COLO668 (cell line): ENCODE measurements at regions not wholly inside any gene's neighbourhood (a gene's known extent, or its start where the extent isn't known, plus 50 kb on each side); places are given as distances from the start of the nearest gene placed in this dataset.
"Not testable (repeated sequence)": the region's sequence is repeated elsewhere in the genome, so short reads cannot be mapped to it uniquely, and the experiment has no call there.

ENCODE experiments used
- DNase-seq: peaks from one replicate; lab custom pipeline; 2025; ENCODE audit not compliant: unreplicated experiment; lab: John Stamatoyannopoulos, UW

GRCh38 chr16:86949116-86949515 is 368.1 kb downstream of the C16orf95 start:
- DNase-seq: peak; percentile 8

- DNase-seq: no peak
Observed at GRCh38 chr16:86949630-86950029, 367.6 kb downstream of the C16orf95 start.

- no peak for DNase-seq
Observed at GRCh38 chr16:86951041-86951822, 366.0 kb downstream of the C16orf95 start.

DNA sequence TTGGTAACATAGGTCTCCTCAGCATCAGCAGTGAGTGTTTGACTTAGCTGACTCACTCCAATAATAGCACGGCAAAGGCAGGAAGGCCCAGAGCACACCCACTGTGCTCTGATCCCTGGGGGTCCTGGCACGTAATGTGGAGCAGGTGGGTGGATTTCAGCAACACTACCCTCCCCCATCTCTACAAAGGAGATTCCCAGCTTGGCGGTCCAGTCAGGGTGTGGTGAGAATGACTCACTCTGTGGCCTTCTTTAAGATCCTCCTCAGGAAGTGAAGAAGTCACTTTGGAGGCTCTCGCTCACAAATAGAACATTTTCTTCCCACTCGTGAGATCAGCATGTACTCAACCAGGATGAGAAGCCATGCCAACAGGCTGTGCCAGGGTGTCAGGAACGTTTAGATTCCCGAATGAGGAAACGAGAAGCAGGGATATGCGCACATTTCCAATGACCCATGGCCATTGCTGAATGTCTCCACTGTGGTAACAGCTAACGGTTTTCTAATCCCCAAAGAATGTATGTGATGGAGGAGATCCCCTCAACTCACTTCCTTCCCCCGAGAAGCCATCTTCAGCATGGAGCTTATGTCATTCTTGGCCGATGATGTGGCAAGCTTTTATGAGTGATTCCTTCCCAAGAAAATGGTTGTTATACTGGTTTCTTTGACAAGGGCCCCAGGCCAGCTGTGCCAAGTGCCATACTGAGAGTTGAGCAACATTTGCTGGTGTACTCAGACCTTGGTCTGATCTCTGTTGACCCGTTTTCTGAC is 365.2 kb downstream of the C16orf95 start:
- DNase-seq: no peak

DNA sequence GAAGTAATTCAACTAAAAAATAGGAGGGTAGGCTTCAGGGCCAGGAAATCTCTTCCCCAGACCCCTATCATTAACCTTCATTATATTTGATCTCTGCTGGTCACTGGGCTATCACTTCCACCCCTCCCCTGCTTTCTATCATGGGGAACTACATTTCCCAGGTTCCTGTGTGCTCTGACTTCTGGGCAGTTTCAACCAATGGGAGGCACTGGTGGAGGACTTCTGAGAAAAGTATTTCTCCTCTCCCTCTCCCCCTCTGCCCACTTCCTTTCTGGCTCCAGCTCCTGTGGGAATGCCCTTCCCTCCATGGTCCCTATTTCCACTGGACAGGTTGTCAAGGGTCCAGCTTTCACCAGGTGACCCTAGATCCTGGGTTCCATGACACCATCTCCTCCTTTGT is 364.4 kb downstream of the C16orf95 start:
- DNase-seq: no peak

DNA sequence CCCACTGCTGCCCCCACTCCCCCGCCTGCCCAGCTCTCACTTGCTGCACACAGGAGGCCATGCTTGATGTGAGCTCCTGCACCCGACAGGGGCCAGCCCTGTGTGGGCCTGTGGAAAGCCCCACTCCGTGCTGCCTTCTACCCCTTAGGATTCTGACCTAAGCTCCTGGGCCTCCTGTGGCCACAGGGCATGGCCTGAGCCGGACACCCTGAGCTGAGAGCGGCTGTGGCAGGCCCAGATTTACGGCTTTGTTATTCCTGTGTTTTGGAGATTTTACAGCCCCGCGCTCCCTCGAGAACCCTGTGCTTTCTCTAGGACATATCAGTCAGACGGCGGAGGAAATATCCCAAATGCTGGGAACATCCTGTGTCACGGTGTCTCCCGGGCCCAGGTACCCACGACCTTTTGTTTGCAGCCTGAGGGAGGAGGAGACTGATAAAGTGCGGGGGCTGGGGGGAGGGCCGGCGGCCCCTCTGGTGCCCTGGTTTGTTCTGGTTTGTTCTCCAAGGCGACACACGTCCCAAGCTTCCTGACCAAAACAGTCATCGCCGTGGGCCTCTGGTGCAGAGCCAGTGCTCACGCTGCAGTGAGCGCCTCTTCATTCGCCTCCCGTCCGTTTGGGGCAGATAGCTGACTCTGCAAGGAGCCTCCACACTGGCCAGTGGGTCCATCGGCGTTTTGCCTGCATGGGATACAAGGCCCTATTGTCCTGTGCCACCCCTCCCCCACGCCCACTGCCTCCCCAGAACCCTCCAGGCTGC is 363.4 kb downstream of the C16orf95 start:
- no peak for DNase-seq

- DNase-seq: no peak
Observed at GRCh38 chr16:86955136-86955855, 361.9 kb downstream of the C16orf95 start.

- no peak for DNase-seq
Observed at GRCh38 chr16:86956437-86956836, 360.8 kb downstream of the C16orf95 start.

DNA sequence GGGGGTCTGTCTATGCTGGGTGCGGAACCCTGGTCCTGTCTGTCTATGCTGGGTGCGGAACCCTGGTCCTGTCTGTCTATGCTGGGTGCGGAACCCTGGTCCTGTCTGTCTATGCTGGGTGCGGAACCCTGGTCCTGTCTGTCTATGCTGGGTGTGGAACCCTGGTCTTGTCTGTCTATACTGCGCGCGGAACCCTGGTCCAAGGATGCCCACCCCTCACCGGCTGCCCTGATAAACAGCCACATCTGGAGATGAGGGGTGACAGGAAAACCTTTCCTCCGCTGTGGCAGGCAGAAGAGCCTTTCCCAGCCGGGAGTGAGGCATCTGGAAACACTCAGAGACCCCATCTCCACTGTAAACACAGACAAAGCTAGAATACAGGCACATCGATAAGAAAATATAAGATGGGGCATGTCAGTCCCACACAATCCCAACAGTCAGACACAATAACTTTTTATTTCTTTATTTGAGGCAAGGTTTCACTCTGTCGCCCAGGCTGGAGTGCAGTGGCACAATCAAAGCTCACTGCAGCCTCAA is 359.5 kb downstream of the C16orf95 start:
- not testable (repeated sequence) for DNase-seq

DNA sequence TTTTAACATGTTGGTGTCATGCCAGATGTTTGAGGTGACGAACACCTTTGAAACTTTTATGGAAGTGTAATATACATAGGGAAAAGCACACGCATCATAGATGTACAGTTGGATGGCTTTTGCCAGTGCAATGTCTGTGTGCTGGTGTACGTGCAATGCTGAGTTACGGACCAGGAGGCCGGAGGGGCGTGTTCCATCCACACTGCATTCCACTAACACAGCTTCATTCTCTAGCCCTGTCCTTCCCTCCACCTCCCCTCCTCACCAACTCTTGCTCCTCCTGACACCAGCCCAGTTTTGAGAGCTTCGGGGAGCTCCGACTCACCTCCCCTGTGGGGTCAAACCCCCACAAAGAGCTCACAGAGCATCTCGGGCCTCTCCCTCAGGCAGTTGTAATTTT is 358.8 kb downstream of the C16orf95 start:
- DNase-seq: no peak

DNA sequence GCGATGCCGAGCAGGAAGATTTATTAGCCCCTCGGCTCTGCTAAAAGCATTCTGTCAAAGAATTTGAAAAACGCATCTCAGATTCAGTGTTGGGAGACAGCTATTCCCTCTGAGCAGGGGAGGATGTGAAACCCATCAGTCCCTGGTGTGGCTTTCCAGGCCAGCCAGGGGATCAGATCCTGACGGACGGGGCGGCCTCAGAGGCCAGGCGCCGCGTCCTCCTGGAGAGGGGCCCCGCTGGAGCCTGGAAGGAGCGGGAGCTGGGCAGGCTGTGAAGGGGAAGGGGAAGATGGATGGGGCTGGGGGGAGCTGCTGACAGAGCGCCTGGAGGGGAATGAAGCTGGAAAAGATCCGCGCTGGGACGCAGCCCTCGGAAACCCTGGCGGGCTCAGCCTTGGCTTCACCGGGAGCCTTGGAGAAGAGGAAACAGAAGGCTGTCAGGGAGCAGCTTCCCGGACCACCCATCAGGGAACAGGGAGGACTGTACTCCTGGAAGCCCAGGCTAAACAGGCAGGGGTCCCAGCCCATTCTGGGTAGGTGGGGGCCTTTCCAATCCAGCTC is 358.0 kb downstream of the C16orf95 start:
- no peak for DNase-seq

DNA sequence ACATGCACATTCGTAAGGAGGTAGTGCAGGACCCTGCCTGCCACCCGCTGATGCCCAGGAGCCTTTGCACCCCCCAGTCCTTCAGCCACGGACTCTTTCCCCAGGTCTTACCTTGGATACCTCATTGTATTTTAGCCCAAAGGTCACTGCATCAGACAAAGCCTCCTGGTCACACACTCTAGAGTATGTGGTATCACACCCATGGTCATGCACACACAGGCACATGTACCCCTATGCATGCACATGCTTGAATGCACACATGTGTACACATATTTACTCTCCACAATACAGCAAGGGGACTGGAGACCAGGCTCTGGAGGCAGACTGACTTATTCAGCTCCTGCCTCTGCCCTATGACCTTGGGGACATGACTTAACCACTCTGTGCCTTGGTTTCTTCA is 357.5 kb downstream of the C16orf95 start:
- DNase-seq: no peak

DNA sequence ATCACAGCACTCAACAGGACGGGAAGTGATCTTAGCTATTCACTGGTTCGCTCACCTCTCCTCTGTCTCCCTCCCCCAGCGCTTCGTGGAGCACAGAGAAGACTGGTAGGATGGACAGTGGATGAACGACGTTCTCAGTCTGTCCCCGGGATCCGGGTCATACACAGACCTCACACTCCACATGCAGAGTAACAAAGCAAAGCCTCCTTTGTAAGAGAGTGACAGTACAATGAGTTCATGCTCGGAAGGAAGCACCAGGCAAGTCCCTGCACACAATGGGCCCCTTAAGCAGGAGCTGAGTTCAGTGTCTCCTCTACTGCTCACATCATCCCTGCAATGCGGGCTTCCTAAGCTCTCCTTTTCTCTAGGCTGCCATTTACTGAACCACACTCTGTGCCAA is 356.9 kb downstream of the C16orf95 start:
- no peak for DNase-seq

DNA sequence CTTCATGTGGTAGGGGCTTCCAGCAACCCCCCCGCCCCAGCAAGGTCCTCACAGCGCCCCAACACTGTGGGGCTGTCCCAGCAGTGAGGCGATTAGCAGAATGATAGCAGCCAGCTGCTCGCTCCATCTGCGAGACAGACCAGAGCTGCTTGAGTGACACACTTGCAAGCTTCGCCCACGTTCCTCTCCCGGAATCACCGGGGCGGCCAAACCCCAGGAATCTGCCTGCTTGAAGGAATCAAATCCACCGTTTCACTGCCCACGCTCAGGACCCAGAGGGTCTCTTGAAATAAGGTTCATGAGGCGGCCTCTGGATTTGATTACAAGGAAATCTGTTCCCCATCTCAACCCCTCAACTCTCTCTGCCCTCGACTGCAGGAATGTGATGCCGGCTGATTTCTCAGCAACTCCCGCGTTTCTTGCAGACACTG is 356.0 kb downstream of the C16orf95 start:
- DNase-seq: no peak

DNA sequence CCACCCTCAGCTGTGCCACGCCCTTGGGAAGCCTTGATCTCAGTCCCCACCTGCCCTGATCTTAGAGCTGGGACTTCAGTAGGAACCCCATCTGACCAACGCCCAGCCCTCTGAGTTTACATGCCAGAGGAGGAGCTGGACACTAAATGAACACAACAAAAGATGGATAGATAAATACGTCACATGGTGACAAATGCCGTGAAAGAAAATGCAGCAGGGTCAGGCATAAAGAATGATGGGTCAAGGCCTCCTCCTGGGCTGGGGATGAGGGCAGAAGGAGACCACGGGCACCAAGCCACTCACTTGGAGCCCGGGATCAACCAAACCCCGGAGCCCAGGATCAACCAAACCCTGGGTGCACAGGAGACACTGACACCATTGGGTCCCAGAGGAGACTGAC is 354.9 kb downstream of the C16orf95 start:
- DNase-seq: no peak

DNA sequence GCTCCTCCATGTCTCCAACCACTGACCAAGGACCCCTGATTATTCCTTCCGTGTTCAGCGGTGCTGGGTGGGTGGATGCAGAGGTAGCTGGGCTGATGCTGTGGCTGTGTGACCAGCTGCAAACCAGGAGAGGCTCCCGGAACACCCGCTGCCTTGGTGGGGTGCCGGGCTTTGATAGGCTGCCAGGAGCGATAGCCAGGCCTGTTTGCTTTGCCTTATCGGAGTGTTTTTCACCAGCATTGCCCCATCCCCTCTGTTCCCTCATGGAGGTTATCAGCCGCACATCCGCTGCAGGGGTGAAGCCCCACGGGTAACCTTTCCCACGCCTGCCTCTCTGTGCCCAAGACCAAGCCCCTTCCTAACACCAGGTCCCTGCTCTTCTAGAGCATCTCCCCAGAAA is 354.3 kb downstream of the C16orf95 start:
- no peak for DNase-seq

DNA sequence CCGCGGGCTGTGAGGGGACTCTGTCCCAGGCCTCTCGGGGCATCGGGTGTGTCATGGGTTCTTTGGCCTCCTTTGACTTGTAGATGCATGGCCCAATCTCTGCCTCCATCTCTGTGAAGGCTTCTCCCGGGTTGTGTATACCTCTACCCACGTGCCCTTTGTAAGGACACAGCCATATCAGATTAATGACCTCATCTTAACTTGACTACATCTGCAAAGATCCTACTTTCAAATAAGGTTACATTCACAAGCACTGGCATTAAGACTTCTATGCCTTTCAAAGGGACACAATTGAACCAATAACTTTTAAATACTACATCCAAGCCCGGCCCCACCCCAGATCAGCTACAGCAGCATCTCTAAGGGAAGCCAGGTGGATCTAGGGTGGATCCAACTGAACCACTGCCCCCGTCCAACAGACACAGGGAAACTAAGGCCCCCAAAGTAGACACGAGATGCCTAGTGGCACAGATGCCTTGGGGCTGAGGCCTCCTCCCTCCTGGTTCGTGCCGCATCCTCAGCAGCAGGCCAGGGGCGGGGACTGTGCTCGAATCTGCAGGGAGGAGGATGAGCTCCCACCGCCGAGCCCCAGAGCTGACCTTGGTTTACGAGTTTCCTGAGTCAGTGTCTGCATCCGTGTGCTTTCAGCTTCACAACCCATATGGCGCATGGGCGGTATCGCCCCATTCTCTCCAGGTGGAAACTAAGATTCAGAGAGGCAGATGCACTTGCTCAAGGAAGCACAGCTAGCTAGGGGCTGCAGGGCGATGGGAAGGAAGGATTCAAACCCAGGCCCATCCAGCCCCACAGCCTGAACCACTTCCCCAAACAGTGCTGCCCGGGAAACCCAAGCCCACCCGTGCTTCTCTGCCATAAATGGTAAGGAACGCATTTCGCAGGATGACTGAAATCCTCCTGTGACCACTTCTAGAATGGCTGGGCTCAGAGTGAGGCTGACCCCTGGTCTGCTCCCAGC is 353.3 kb downstream of the C16orf95 start:
- no peak for DNase-seq

DNA sequence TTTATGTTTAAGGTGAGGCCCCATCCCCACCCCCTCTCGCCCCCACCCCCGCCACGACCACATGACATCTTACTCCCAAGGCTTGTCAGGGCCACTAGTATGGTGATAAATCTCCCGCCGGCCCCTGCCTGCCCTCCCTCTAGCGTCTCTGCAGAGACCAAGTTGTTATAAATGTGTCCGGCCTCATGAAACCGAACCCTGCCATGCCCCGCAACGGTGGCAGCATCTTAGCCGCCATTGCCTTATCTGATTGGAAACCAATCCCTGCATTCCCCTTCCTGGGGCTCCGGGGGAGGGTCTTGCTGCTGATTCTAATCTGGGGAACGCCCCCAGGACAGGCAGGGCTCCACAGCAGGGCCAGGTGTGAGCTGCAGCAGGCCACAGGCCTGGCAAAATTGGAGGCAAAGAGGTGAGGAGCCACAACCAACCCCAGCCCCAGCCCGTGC is 352.4 kb downstream of the C16orf95 start:
- DNase-seq: no peak

DNA sequence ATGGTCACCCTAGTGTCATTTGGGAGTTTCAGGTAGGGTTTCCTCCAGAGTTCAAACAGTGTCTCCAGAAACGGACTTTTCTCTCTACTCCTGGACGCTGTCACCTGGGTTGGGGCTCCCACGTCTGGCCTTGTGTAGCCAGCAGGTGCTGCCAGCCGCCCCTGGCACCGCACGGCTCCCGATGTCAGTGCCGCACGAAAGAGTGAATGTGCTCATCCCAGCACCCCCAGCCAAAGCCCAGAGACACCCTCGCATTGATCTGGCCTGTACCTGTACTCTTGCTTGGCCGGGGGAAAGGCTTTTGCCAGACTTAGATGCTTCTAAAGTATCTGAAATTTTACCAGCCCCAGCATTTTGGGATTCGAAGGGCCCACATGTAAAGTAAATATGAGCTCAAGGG is 351.9 kb downstream of the C16orf95 start:
- no peak for DNase-seq
